Activated CD4-positive, alpha-beta T cell treated with anti-CD3 and anti-CD28 coated beads for 36 hours (primary cell): ENCODE measurements at regions not wholly inside any gene's neighbourhood (a gene's known extent, or its start where the extent isn't known, plus 50 kb on each side); places are given as distances from the start of the nearest gene placed in this dataset.

Source experiments
- ATAC-seq: fragments of 200-7000 bp; cut with Tn5 transposase; one replicate; pipeline ENCODE4 v1.10.0; 2021; ENCODE audit warnings: mild to moderate bottlenecking, moderate library complexity
- CTCF ChIA-PET: fragments of 350-600 bp; sonication (Branson Sonifier 250); formaldehyde crosslinking; loops from one replicate; lab custom pipeline; 2021; ENCODE audit warnings: antibody characterized with exemption; lab: Charles Lee
- POLR2A ChIA-PET: fragments of 350-600 bp; sonication (Branson Sonifier 250); formaldehyde crosslinking; loops from one replicate; lab custom pipeline; 2021; ENCODE audit warnings: antibody characterized with exemption, inconsistent platforms; lab: Charles Lee
- DNase-seq: peaks from one replicate; pipeline ENCODE4 v3.0.0-alpha.2; 2020
- H3K27ac Mint-ChIP-seq: one replicate; pipeline ENCODE4 v1.8.0; 2021; ENCODE audit warnings: mixed read lengths
- H3K27me3 Mint-ChIP-seq: one replicate; pipeline ENCODE4 v1.8.0; 2021; ENCODE audit warnings: mixed read lengths
- H3K36me3 Mint-ChIP-seq: one replicate; pipeline ENCODE4 v1.8.0; 2021; ENCODE audit warnings: low read depth, mixed read lengths
- H3K4me1 Mint-ChIP-seq: one replicate; pipeline ENCODE4 v1.8.0; 2021; ENCODE audit warnings: mixed read lengths
- H3K4me3 Mint-ChIP-seq: one replicate; pipeline ENCODE4 v1.8.0; 2021; ENCODE audit warnings: mild to moderate bottlenecking, moderate library complexity, mixed read lengths
- H3K9me3 Mint-ChIP-seq: one replicate; pipeline ENCODE4 v1.8.0; 2021; ENCODE audit warnings: low read depth, mixed read lengths
- intact Hi-C, 2 experiments: fragments of 100-400 bp; cut with DNase I in 1 of 2; cut with micrococcal nuclease in 1 of 2; formaldehyde crosslinking; loops; one replicate each; pipeline versions ENCODE4 v1.14.2 to v1.15.1; 2022 to 2024; cut with DNase I, micrococcal nuclease

DNA sequence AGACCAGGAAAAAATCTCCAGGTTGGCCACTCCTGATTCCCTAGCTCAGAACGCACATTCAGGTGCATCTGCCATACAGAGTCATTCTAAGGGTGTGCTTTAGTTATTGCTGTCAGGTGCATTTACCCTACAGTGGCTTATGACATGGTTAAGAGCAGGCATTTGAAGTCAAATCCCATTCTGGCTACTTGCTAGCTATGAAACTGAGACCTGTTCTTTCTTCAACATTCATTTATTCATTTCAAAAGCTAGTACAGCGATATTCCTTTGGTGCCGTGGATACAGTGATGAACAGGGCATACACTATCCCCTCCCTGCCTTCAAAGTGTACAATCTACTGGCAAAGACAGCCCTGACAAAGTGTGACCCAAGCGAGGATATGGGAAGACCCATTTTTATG is 508.3 kb downstream of the NPIPA7 start:
- Mint-ChIP-seq H3K27me3 (no peaks in the 10 kb centered on the region), H3K4me1 (no peaks in the 10 kb centered on the region), H3K4me3 (no peak overlapping the region), H3K9me3 (no peaks in the 10 kb centered on the region), H3K27ac (no peak overlapping the region), H3K36me3 (no peaks in the 10 kb centered on the region)
- intact Hi-C loops: no loop called here
- ATAC-seq (no peak), DNase-seq (no peak)
- CTCF ChIA-PET: no interaction called here
- POLR2A ChIA-PET: no interaction called here

DNA sequence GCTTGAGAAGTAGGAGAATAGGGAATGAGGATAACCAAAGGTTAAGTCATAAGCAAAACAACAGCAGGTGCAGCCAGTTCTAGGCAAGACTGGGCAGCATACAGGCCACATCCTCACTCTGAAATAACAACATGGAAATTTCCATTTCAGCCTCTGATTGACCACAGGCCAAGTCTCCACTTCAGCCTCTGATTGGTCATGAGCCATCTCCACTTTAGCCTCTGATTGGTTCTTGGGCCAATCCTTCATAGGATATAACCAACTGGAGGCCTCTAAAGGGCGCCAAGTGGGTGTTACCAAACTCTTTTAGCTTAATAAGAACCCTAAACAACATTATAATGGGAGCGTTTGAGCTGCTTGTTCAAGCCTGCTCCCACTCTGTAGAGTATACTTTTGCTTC is 512.0 kb downstream of the NPIPA7 start:
- Mint-ChIP-seq H3K27me3 (no peaks in the 10 kb centered on the region), H3K4me3 (no peak overlapping the region), H3K9me3 (no peaks in the 10 kb centered on the region), H3K27ac (no peak overlapping the region), H3K36me3 (no peaks in the 10 kb centered on the region), H3K4me1 (no peaks in the 10 kb centered on the region)
- ChIA-PET POLR2A (no interaction called here), CTCF (no interaction called here)
- intact Hi-C loops: no loop called here
- DNase-seq (no peak), ATAC-seq (no peak)

DNA sequence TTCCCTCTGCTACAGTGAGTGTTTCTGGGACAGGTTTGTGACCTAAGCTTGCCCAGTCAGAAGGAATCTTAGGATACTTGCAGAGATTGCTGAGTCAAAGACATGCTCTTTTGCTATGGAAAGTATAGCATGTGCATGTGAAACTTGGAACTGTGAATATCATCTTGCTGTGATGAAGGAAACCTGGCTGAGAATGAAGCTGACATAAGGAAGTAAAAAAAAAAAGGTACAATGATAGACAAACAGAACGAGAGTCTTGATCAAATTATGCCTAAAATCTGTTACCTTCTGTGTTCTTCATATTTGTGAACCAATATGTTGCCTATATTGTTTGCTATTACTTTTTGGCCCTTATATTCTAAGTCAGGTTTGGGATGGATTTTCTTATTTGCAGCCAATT is 525.7 kb downstream of the NPIPA7 start:
- CTCF ChIA-PET: no interaction called here
- intact Hi-C loops: no loop called here
- no peak overlapping the region for H3K27ac Mint-ChIP-seq
- no peak overlapping the region for H3K4me3 Mint-ChIP-seq
- peaks cover 1% of the 10 kb centered on the region for H3K27me3 Mint-ChIP-seq
- POLR2A ChIA-PET: no interaction called here
- ATAC-seq (no peak), DNase-seq (no peak)
- H3K36me3 Mint-ChIP-seq: no peaks in the 10 kb centered on the region
- peaks cover 11% of the 10 kb centered on the region for H3K9me3 Mint-ChIP-seq
- no peaks in the 10 kb centered on the region for H3K4me1 Mint-ChIP-seq

DNA sequence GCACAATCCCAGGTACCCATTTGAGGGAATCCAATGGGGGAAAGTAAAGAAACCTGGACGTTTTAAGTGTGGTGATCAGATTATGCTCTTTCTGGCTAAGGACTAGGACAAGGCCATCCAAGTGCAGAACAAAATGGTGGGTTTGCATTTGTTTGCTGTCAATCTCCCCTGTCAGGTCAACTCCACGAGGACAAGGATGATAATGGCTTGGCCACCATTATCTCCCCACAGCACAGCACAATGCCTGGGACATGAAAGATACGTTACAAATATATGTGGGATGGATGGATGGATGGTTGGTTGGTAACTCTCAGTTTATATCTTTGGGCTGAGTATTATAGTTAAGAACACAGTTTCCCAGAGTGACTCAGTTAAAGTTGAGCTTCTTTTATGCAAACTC is 526.9 kb downstream of the NPIPA7 start:
- intact Hi-C loops: no loop called here
- peaks cover 1% of the 10 kb centered on the region for H3K27me3 Mint-ChIP-seq

DNA sequence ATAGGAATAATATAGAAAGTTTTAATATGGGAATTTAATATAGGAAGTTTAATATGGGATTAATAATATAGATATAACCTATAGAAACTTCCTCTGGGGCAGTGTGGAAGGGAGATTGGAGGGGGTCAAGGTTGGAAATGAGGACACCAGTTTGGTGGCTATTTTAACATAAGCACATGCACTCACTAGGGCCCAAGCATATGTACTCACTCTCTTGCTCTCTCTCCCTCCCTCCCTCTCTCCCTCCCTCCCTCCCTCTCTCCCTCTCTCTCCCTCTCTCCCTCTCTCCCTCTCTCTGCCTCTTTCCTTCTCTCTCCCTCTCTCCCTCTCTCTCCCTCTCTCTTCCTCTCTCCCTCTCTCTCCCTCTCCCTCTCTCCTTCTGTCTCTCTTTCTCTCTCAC is 528.1 kb downstream of the NPIPA7 start:
- Mint-ChIP-seq H3K36me3 (no peaks in the 10 kb centered on the region), H3K4me3 (no peak overlapping the region), H3K27ac (no peak overlapping the region), H3K4me1 (no peaks in the 10 kb centered on the region), H3K27me3 (peaks cover 2% of the 10 kb centered on the region), H3K9me3 (peaks cover 4% of the 10 kb centered on the region)
- intact Hi-C loops: no loop called here
- ChIA-PET CTCF (no interaction called here), POLR2A (no interaction called here)
- DNase-seq (no peak), ATAC-seq (no peak)

More for the DNA sequence above, 526.9 kb downstream of the NPIPA7 start:
- Mint-ChIP-seq H3K27ac (no peak overlapping the region), H3K4me3 (no peak overlapping the region), H3K4me1 (no peaks in the 10 kb centered on the region), H3K9me3 (peaks cover 7% of the 10 kb centered on the region), H3K36me3 (no peaks in the 10 kb centered on the region)
- ChIA-PET POLR2A (no interaction called here), CTCF (no interaction called here)
- ATAC-seq (no peak), DNase-seq (no peak)

DNA sequence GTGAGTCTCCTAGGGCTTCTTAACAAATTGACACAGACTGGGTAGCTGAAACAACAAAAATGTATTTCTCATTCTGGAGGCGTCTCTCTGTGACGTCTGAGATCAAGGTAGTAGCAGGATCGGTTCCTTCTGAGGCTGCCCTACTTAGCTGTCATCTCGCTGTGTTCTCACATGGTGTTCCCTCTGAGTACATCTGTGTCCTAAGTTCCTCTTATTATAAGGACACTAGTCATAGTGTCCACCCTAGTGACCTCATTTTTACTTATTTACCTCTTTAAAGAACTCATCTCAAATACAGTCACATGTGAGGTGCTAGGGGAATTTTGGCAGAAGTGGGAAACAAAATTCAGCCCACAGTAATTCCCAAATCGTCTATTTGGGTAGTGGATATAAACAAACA is 529.1 kb downstream of the NPIPA7 start:
- H3K27me3 Mint-ChIP-seq: peaks cover 3% of the 10 kb centered on the region
- no peak for ATAC-seq
- intact Hi-C loops: no loop called here

DNA sequence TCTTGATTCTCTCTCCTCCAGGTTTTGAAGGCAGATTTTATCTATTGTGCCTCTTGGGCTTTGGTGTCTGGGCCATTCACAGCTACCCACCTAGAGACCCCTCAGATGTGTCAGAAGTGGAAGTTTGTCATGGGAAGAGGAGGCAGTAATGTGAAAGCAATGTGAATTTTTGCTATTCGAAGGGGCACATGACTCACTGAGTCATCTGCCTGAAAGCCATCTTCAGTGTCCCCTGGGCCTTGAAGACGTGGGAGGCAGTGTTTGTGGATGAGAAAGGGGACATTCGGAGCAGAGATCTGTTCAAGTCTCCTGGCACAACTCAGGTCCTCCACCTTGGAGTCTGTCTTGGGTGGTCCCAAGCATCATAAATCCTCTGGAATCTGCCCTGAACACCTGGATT is 530.2 kb downstream of the NPIPA7 start:
- no peak overlapping the region for H3K27ac Mint-ChIP-seq
- intact Hi-C loops: no loop called here
- H3K36me3 Mint-ChIP-seq: no peaks in the 10 kb centered on the region
- H3K4me3 Mint-ChIP-seq: no peak overlapping the region
- POLR2A ChIA-PET: no interaction called here
- H3K4me1 Mint-ChIP-seq: no peaks in the 10 kb centered on the region
- ATAC-seq: no peak
- no peak for DNase-seq
- CTCF ChIA-PET: no interaction called here
- H3K27me3 Mint-ChIP-seq: peaks cover 7% of the 10 kb centered on the region
- H3K9me3 Mint-ChIP-seq: peaks cover 2% of the 10 kb centered on the region

More for the DNA sequence above, 529.1 kb downstream of the NPIPA7 start:
- CTCF ChIA-PET: no interaction called here
- no peak overlapping the region for H3K27ac Mint-ChIP-seq
- no peaks in the 10 kb centered on the region for H3K36me3 Mint-ChIP-seq
- POLR2A ChIA-PET: no interaction called here
- peaks cover 5% of the 10 kb centered on the region for H3K9me3 Mint-ChIP-seq
- DNase-seq: no peak
- H3K4me1 Mint-ChIP-seq: no peaks in the 10 kb centered on the region
- no peak overlapping the region for H3K4me3 Mint-ChIP-seq

DNA sequence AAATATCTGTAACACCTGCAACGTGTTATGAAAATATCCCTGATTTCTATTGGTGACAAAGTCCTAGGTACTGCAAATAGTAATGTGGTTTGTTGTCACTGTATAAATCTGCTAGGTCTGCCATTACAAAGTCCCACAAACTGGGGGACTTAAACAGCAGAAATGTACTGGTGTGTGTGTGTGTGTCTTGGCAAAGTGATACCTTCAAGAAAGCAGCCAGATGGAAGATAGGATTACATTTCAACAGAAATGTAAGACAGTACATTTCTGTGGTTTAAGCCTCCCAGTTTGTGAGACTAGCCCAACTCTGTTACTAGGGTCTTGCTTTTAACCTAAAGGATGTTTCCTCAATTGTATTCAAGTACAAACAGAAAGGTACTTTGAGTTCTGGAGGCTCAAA is 531.7 kb downstream of the NPIPA7 start:
- Mint-ChIP-seq H3K4me1 (no peaks in the 10 kb centered on the region), H3K27ac (no peak overlapping the region), H3K27me3 (peaks cover 7% of the 10 kb centered on the region), H3K4me3 (no peak overlapping the region), H3K36me3 (no peaks in the 10 kb centered on the region), H3K9me3 (peaks cover 2% of the 10 kb centered on the region)
- intact Hi-C loops: no loop called here
- POLR2A ChIA-PET: no interaction called here
- ATAC-seq (no peak), DNase-seq (no peak)
- CTCF ChIA-PET: no interaction called here

DNA sequence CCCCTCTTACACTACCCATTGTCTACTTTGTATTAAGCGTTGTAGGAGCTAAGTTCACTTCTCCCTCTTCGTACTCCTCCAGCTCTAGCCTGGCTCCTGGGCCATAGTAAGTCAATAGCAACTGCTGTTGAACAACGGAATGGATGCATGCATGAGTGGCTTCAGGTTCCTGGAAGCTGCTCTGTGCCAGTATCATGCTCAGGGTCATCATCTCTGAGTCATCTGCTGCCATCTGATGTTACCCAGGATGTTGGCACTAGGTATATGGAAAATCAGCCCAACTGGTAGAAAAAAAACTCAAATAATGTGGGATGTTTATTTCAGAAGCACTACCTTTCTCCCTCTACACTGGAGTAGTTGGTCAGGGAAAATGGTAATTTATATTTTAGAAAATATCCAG is 536.8 kb downstream of the NPIPA7 start:
- H3K27me3 Mint-ChIP-seq: peaks cover 5% of the 10 kb centered on the region
- H3K9me3 Mint-ChIP-seq: peaks cover 2% of the 10 kb centered on the region
- ChIA-PET POLR2A (no interaction called here), CTCF (no interaction called here)
- no peaks in the 10 kb centered on the region for H3K36me3 Mint-ChIP-seq
- H3K27ac Mint-ChIP-seq: no peak overlapping the region
- H3K4me3 Mint-ChIP-seq: no peak overlapping the region
- intact Hi-C loops: no loop called here
- DNase-seq: no peak
- no peak for ATAC-seq
- H3K4me1 Mint-ChIP-seq: no peaks in the 10 kb centered on the region

DNA sequence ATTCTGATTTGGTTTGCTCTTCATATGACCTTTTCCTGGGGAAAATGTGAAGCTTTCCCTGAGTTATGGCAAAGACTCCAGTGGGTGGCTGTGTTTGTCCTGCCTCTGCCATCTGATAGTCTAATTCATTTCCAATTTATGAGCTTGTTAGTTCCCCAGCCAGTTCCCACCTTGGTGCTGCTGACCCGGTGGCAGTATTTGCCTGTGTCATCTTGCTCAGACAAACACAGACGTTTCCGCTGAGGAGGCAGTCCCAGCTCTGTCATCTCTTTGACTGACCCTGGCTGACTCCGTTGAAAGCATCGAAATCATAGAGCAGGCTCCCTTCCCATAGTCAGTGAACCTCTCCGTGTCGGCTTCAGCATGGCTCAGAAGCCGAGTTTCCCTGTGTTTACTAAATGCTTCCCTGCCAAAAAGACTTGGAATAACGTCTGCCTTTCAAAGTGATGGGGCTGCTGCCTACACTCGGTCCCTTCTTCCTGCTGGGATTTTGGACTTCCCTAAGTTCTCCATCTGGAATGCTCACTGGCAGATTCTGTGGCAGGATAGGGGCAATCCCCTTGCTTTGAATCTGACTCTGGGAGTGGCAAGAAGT is 538.3 kb downstream of the NPIPA7 start:
- no peak for DNase-seq
- ATAC-seq: no peak
- intact Hi-C loops: no loop called here
- CTCF ChIA-PET: no interaction called here
- H3K4me1 Mint-ChIP-seq: no peaks in the 10 kb centered on the region
- POLR2A ChIA-PET: no interaction called here
- no peak overlapping the region for H3K4me3 Mint-ChIP-seq
- no peaks in the 10 kb centered on the region for H3K36me3 Mint-ChIP-seq
- no peak overlapping the region for H3K27ac Mint-ChIP-seq
- H3K9me3 Mint-ChIP-seq: no peaks in the 10 kb centered on the region
- H3K27me3 Mint-ChIP-seq: peaks cover 3% of the 10 kb centered on the region

DNA sequence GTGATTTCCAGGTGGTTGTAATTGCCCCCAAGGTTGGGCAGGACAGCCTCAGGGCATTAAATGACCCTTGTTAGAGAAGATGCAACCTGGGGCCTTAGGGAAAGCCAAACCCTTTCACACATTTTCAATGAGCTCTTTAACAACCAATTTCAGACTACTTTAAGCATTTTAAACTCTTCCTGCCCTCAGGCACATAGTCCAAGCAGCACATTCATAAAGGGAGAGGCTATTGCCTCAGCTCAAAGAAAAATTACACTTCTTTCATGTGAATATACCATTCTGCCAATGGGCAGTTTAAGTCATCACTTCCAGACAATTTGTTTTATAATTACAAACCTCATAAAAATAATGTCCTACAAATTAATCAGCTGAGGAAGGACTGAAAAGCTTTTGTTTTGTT is 544.5 kb downstream of the NPIPA7 start:
- no peak overlapping the region for H3K4me3 Mint-ChIP-seq
- POLR2A ChIA-PET: no interaction called here
- H3K4me1 Mint-ChIP-seq: no peaks in the 10 kb centered on the region
- DNase-seq: no peak
- intact Hi-C loops: no loop called here
- no peak overlapping the region for H3K27ac Mint-ChIP-seq
- H3K27me3 Mint-ChIP-seq: no peaks in the 10 kb centered on the region
- no peaks in the 10 kb centered on the region for H3K9me3 Mint-ChIP-seq
- CTCF ChIA-PET: no interaction called here
- no peaks in the 10 kb centered on the region for H3K36me3 Mint-ChIP-seq
- ATAC-seq: no peak

DNA sequence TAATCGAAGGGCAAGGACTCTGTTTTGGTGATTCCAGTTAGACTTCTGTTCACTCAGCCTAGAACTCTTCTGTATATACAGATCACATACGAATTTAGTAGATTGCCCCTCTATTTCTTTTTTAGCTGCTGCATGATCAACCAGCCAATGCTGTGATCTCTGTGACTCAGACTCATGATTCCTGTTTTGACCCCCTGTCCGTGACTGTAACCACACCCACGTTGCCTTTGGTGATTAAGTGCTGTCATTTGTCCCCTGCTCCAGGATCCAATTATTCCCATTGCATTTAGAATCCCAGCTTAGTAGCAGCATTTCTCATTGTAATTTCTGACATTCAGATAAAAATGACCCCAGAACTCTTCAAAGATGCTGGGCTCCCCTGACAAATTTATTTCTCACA is 545.7 kb downstream of the NPIPA7 start:
- ChIA-PET POLR2A (no interaction called here), CTCF (no interaction called here)
- H3K4me3 Mint-ChIP-seq: no peak overlapping the region
- no peak for ATAC-seq
- no peaks in the 10 kb centered on the region for H3K36me3 Mint-ChIP-seq
- no peak overlapping the region for H3K27ac Mint-ChIP-seq
- intact Hi-C loops: no loop called here
- no peak for DNase-seq
- no peaks in the 10 kb centered on the region for H3K9me3 Mint-ChIP-seq
- H3K4me1 Mint-ChIP-seq: no peaks in the 10 kb centered on the region
- H3K27me3 Mint-ChIP-seq: no peaks in the 10 kb centered on the region

DNA sequence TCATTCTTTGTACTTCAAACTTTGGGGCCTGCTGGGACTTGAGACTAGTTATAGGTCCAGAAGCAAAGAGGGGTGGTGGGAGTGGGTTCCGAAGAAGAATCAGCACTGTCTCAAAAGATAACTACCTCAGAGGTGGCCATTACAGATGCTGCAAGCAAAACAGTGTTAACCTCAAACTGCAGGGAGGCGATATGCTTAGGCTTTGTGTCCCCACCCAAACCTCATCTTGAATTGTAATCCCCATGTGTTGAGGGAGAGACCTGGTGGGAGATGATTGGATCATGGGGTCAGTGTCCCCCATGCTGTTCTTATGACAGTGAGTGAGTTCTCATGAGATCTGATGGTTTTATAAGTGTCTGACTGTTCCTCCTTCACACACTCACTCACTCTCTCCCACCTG is 545.3 kb downstream of the XYLT1 start:
- Mint-ChIP-seq H3K27me3 (no peaks in the 10 kb centered on the region), H3K4me3 (no peak overlapping the region), H3K9me3 (no peaks in the 10 kb centered on the region), H3K36me3 (no peaks in the 10 kb centered on the region), H3K27ac (no peak overlapping the region), H3K4me1 (no peaks in the 10 kb centered on the region)
- no peak for DNase-seq
- intact Hi-C loops: no loop called here
- ChIA-PET CTCF (no interaction called here), POLR2A (no interaction called here)
- no peak for ATAC-seq
